Panc1 (cell line): ENCODE measurements at regions not wholly inside any gene's neighbourhood (a gene's known extent, or its start where the extent isn't known, plus 50 kb on each side); places are given as distances from the start of the nearest gene placed in this dataset.

Source experiments
- ATAC-seq: fragments of 200-7000 bp; cut with Tn5 transposase; 2 replicates; pipeline ENCODE4 v1.9.1; 2020; ENCODE audit warnings: mild to moderate bottlenecking, moderate library complexity
- BruUV-seq: library from RNA; stranded (reverse); fragments of 400-500 nt; replicated peaks from 2 replicates; lab custom pipeline; 2021; lab: Mats Ljungman, UMichigan
- CTCF ChIA-PET: fragments of 300-600 bp; sonication (Branson Sonifier 250); formaldehyde crosslinking; loops from one replicate; lab custom pipeline; 2022; ENCODE audit warnings: antibody characterized with exemption; lab: Charles Lee
- POLR2A ChIA-PET: fragments of 300-600 bp; sonication (Branson Sonifier 250); formaldehyde crosslinking; loops from one replicate; lab custom pipeline; 2022; ENCODE audit warnings: antibody characterized with exemption; lab: Charles Lee
- DNase-seq: peaks from one replicate; pipeline ENCODE4 v3.0.0-alpha.2; 2010; ENCODE audit warnings: low read depth, low spot score
- H3K27ac ChIP-seq: 2 replicates; pipeline ENCODE4 v1.5.1; 2011; ENCODE audit warnings: mild to moderate bottlenecking, low read length, inconsistent platforms
- H3K27me3 ChIP-seq: fragments of 200-500 bp; sonication (Bioruptor generic); 2 replicates; pipeline ENCODE4 v1.6.0; 2014; ENCODE audit warnings: low read length, inconsistent platforms; ENCODE audit not compliant: control insufficient read depth, insufficient read depth
- H3K36me3 ChIP-seq: fragments of 200-500 bp; sonication (Bioruptor generic); 2 replicates; pipeline ENCODE4 v1.5.1; 2014; ENCODE audit warnings: inconsistent platforms, mild to moderate bottlenecking, low read length, moderate library complexity; ENCODE audit not compliant: control insufficient read depth, insufficient read depth
- H3K4me1 ChIP-seq: 2 replicates; pipeline ENCODE4 v1.5.1; 2011; ENCODE audit warnings: inconsistent platforms, mild to moderate bottlenecking, low read length, moderate library complexity; ENCODE audit not compliant: control insufficient read depth, insufficient read depth
- H3K4me3 ChIP-seq, 2 experiments: 2 replicates each; pipeline ENCODE4 v1.5.1; 2011 to 2012; ENCODE audit warnings: low read depth in 2 of 2, low read length in 2 of 2, mild to moderate bottlenecking in 2 of 2, inconsistent platforms in 1 of 2, moderate library complexity in 1 of 2
- H3K9me3 ChIP-seq: fragments of 200-500 bp; sonication (Bioruptor generic); 2 replicates; pipeline ENCODE4 v1.5.1; 2014; ENCODE audit warnings: low read depth, mild to moderate bottlenecking, inconsistent platforms, low read length, moderate library complexity; ENCODE audit not compliant: control insufficient read depth, insufficient read depth
- CTCF ChIP-seq: fragments of 450-650 bp; IDR thresholded peaks from 2 replicates; pipeline ENCODE4 v1.5.1; 2017; ENCODE audit warnings: mild to moderate bottlenecking
- POLR2AphosphoS5 ChIP-seq: IDR thresholded peaks from 2 replicates; pipeline ENCODE4 v1.6.1; 2012; ENCODE audit warnings: mild to moderate bottlenecking, low read depth, low read length, moderate library complexity
- REST ChIP-seq, 2 experiments: IDR thresholded peaks; 2 replicates each; pipeline ENCODE4 v1.6.1; 2011 to 2012; ENCODE audit warnings: low read depth in 2 of 2, control low read depth in 1 of 2, low read length in 1 of 2, mild to moderate bottlenecking in 1 of 2, moderate library complexity in 1 of 2; ENCODE audit not compliant: insufficient read depth in 1 of 2
- SIN3A ChIP-seq: IDR thresholded peaks from 2 replicates; pipeline ENCODE4 v1.6.1; 2012; ENCODE audit warnings: low read depth, mild to moderate bottlenecking, low read length, moderate library complexity, borderline replicate concordance; ENCODE audit not compliant: insufficient read depth
- TCF7L2 ChIP-seq: IDR thresholded peaks from 2 replicates; pipeline ENCODE4 v1.6.1; 2011; ENCODE audit warnings: mild to moderate bottlenecking, low read depth, low read length, inconsistent platforms
- in situ Hi-C: cut with HindIII; loops from 2 replicates; pipeline ENCODE4 v1.10.0; 2016; ENCODE audit warnings: low sequenced_read_pairs, low pct_unique_long_range_greater_than_20kb
- intact Hi-C: fragments of 100-400 bp; cut with micrococcal nuclease; formaldehyde crosslinking; loops from one replicate; pipeline ENCODE4 v1.10.0; 2022; ENCODE audit not compliant: unreplicated experiment

GRCh38 chr12:14191612-14192011 is 173.9 kb upstream of the ATF7IP start:
- H3K27me3 ChIP-seq, result no peaks in the 10 kb centered on the region
- no peak for DNase-seq
- BruUV-seq, result no TSS peak
- H3K4me1 ChIP-seq, result no peaks in the 10 kb centered on the region
- H3K9me3 ChIP-seq, result no peaks in the 10 kb centered on the region
- in situ Hi-C loops, result no loop called here
- H3K4me3 ChIP-seq, result no peak overlapping the region
- ATAC-seq, result no peak
- H3K27ac ChIP-seq, result no peak overlapping the region
- no peak for TF ChIP-seq REST (IDR thresholded peaks at IDR 0.05; ENCODE audit: insufficient read depth in 1 of 2, low read depth in 2 of 2, low read length in 1 of 2)
- CTCF ChIA-PET, result no interaction called here
- intact Hi-C loops, result no loop called here
- POLR2A ChIA-PET, result no interaction called here
- no peaks in the 10 kb centered on the region for H3K36me3 ChIP-seq

- POLR2A ChIA-PET, result no interaction called here
- in situ Hi-C loops, result no loop called here
- CTCF ChIA-PET, result no interaction called here
- ATAC-seq (no peak), DNase-seq (no peak)
- no peak for TF ChIP-seq SIN3A
- no peak for TF ChIP-seq REST (IDR thresholded peaks at IDR 0.05; ENCODE audit: insufficient read depth in 1 of 2, low read depth in 2 of 2, low read length in 1 of 2)
- no peak for TF ChIP-seq CTCF
- TF ChIP-seq TCF7L2, result no peak
- no peak for TF ChIP-seq POLR2AphosphoS5
- Histone ChIP-seq H3K4me3 (no peak overlapping the region), H3K4me1 (no peaks in the 10 kb centered on the region), H3K36me3 (no peaks in the 10 kb centered on the region), H3K9me3 (no peaks in the 10 kb centered on the region), H3K27ac (no peak overlapping the region), H3K27me3 (no peaks in the 10 kb centered on the region)
- intact Hi-C loops, result no loop called here
- BruUV-seq, result no TSS peak
Measured at GRCh38 chr12:14193639-14194038, 171.8 kb upstream of the ATF7IP start.
